Adrenal gland (tissue), 5 donors: ENCODE measurements at regions not wholly inside any gene's neighbourhood (a gene's known extent, or its start where the extent isn't known, plus 50 kb on each side); places are given as distances from the start of the nearest gene placed in this dataset.

Experiments used
- POLR2A ChIP-seq, 2 donors: fragments of 450-650 bp; IDR thresholded peaks; one replicate each; pipeline ENCODE4 v1.6.1; 2017; ENCODE audit warnings: antibody characterized with exemption in 2 of 2, mild to moderate bottlenecking in 2 of 2, moderate library complexity in 1 of 2
- TF ChIP-seq, protein P1 (sequence below), 6 experiments: fragments of 450-650 bp in 4 of 6; fragments of 200-600 bp in 2 of 6; sonication (generic) in 1 of 6; IDR thresholded peaks; 1 replicate in 5 of 6; 2 replicates in 1 of 6; pipeline versions ENCODE4 v1.5.1 to v1.8.0; 2016 to 2021; ENCODE audit warnings: antibody characterized with exemption in 6 of 6, mild to moderate bottlenecking in 2 of 6, moderate library complexity in 1 of 6
- donor health status: DM: no; HTN: no; CAD: no.

DNA sequence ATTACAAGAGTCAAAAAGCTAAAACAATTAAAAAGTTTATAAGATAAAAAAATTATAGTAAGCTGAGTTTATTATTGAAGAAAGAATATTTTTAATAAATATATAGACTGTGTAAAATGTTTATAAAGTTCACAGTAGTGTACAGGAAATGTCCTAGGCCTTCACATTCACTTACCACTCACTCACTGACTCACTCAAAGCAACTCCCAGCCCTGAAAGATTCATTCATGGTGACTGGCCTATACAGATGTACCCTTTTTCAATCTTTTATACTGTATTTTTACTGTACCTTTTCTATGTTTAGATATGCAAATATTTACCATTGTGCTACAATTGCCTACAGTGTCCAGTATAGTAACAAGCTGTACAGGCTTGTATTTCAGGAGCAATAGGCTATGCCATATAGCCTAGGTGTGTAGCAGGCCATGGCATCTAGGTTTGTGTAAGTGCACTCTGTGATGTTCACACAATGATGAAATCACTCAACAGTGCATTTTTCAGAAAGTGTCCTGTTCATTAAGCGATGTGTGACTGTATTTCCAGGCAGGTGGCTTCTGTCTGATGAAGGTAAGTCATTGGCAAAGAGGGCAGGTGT lies 130.2 kb downstream of the BTBD3 start:
- TF ChIP-seq, protein P1, sequence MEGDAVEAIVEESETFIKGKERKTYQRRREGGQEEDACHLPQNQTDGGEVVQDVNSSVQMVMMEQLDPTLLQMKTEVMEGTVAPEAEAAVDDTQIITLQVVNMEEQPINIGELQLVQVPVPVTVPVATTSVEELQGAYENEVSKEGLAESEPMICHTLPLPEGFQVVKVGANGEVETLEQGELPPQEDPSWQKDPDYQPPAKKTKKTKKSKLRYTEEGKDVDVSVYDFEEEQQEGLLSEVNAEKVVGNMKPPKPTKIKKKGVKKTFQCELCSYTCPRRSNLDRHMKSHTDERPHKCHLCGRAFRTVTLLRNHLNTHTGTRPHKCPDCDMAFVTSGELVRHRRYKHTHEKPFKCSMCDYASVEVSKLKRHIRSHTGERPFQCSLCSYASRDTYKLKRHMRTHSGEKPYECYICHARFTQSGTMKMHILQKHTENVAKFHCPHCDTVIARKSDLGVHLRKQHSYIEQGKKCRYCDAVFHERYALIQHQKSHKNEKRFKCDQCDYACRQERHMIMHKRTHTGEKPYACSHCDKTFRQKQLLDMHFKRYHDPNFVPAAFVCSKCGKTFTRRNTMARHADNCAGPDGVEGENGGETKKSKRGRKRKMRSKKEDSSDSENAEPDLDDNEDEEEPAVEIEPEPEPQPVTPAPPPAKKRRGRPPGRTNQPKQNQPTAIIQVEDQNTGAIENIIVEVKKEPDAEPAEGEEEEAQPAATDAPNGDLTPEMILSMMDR (IDR thresholded peaks at IDR 0.05), result no peak
- no peak for TF ChIP-seq POLR2A (IDR thresholded peaks at IDR 0.05)
